Ascending aorta (tissue), 2 donors: ENCODE measurements at regions not wholly inside any gene's neighbourhood (a gene's known extent, or its start where the extent isn't known, plus 50 kb on each side); places are given as distances from the start of the nearest gene placed in this dataset.

Source experiments
- DNase-seq, 2 donors: peaks; one replicate each; pipeline ENCODE4 v3.0.0-alpha.2; 2019; ENCODE audit warnings: low spot score in 2 of 2
- H3K27ac ChIP-seq, 2 donors: fragments of 200-600 bp; sonication (generic); one replicate each; pipeline ENCODE4 v1.5.1; 2016 to 2017; ENCODE audit warnings: mild to moderate bottlenecking in 1 of 2
- H3K27me3 ChIP-seq: fragments of 200-600 bp; sonication (generic); one replicate; pipeline ENCODE4 v1.5.1; 2017
- H3K36me3 ChIP-seq, 2 donors: fragments of 200-600 bp; sonication (generic); one replicate each; pipeline ENCODE4 v1.5.1; 2016
- H3K4me1 ChIP-seq, 2 donors: fragments of 200-600 bp; sonication (generic); one replicate each; pipeline ENCODE4 v1.5.1; 2016 to 2017; ENCODE audit warnings: mild to moderate bottlenecking in 1 of 2
- H3K4me3 ChIP-seq, 2 donors: fragments of 200-600 bp; sonication (generic); one replicate each; pipeline ENCODE4 v1.5.1; 2016 to 2017; ENCODE audit warnings: mild to moderate bottlenecking in 1 of 2
- H3K9me3 ChIP-seq, 2 donors: fragments of 200-600 bp; sonication (generic); one replicate each; pipeline ENCODE4 v1.5.1; 2016
- intact Hi-C: fragments of 100-400 bp; cut with DNase I; formaldehyde crosslinking; loops from one replicate; pipeline ENCODE4 v1.15.1; 2023
- TF ChIP-seq, protein P1 (sequence below), 3 experiments: fragments of 200-600 bp in 2 of 3; fragments of 450-650 bp in 1 of 3; sonication (generic) in 2 of 3; IDR thresholded peaks; one replicate each; pipeline ENCODE4 v1.5.1; 2016 to 2019; ENCODE audit warnings: antibody characterized with exemption in 3 of 3, mild to moderate bottlenecking in 1 of 3, moderate library complexity in 1 of 3

DNA sequence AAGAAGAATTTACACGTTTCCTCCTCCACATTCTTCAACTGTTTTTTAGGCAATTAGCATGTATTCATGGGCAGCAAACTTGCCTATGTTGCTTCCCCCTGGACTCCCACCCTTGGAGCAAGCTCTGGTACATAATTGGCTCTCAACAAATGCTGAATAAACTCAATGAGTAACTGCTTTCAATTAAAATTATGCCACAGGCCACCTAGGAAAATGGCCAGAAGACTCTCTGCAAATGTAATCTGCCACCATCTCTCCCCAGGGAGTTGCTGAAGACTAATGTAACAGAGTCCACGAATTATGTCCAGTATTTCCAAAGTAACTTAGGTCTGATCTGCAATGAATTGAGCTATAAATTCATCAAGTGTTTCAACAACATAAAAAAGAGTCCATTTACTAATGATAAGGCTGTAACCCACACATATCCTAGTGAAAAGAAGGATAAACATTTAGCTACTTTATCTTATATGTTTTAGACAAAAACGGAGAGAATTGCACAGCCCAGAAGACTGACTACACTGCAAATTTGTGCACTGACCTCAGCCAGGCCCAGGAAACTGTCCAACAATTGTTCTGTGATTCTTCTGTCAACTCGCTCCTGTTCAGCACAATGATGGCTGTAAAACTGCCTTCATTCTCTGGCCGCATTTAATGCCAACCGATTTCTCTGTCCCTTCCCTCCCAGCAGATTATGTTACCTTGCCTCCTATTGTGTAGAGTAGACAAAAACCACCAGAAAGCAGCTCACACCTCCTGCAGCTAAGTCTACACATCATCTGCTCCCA lies 808.6 kb upstream of the ARGLU1 start:
- intact Hi-C loops: no loop called here
- DNase-seq: no peak

DNA sequence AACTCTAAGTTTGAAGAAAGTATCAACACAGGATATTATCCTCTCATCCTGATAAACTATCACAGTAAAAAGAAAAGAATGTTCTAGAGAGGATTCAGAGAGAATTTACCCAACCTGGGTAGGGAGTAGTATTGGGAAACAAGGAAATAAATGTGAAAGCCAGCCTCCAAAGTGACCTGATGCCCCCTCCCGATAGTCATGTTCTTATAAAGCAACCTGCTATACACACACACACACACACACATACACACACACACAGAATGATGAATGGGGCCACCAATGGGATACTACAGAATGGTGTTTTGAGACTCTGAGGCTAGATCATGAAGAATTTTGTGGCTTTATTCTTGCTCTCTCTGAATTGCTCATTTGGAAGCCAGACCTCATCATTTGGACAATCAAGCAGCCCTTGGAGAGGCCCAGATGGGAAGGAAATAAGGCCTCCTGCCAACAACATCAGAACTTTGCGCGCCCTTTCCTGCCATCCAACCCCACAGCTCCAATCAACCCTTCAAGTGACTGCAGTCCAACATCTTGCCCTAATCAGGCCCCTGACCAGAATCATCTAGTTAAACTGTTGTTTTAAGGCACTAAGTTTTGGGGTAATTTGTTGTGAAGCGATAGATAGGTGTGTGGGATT lies 807.9 kb upstream of the ARGLU1 start:
- intact Hi-C loops: no loop called here
- H3K27ac ChIP-seq: no peak overlapping the region
- no peak for DNase-seq
- H3K27me3 ChIP-seq: no peaks in the 10 kb centered on the region
- H3K4me1 ChIP-seq: no peaks in the 10 kb centered on the region
- no peak overlapping the region for H3K4me3 ChIP-seq
- no peaks in the 10 kb centered on the region for H3K9me3 ChIP-seq
- H3K36me3 ChIP-seq: no peaks in the 10 kb centered on the region
- TF ChIP-seq, protein P1, sequence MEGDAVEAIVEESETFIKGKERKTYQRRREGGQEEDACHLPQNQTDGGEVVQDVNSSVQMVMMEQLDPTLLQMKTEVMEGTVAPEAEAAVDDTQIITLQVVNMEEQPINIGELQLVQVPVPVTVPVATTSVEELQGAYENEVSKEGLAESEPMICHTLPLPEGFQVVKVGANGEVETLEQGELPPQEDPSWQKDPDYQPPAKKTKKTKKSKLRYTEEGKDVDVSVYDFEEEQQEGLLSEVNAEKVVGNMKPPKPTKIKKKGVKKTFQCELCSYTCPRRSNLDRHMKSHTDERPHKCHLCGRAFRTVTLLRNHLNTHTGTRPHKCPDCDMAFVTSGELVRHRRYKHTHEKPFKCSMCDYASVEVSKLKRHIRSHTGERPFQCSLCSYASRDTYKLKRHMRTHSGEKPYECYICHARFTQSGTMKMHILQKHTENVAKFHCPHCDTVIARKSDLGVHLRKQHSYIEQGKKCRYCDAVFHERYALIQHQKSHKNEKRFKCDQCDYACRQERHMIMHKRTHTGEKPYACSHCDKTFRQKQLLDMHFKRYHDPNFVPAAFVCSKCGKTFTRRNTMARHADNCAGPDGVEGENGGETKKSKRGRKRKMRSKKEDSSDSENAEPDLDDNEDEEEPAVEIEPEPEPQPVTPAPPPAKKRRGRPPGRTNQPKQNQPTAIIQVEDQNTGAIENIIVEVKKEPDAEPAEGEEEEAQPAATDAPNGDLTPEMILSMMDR (IDR thresholded peaks at IDR 0.05): no peak

More for the DNA sequence above, 808.6 kb upstream of the ARGLU1 start:
- Histone ChIP-seq H3K27me3 (no peaks in the 10 kb centered on the region), H3K4me1 (no peaks in the 10 kb centered on the region), H3K27ac (no peak overlapping the region), H3K9me3 (no peaks in the 10 kb centered on the region), H3K36me3 (no peaks in the 10 kb centered on the region), H3K4me3 (no peak overlapping the region)
- TF ChIP-seq, protein P1 (IDR thresholded peaks at IDR 0.05): no peak

DNA sequence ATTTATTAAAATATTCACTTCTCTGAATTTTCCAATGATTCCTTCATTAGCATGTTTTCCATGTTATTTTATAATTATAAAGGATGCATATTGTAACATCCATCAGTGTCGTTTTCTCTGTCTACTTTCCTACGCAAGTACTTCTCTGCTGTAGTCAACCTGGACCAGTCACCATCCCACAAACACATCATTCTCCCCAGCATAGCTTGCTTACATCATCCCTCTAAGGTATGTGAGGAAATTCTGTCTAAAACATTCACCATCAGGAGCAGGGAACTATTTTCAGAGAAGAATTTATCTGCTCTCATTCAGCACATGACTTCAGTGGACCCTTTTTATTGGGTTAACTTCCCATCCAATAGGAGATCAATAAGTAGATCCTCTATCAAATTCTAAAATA lies 806.1 kb upstream of the ARGLU1 start:
- intact Hi-C loops: no loop called here
- no peaks in the 10 kb centered on the region for H3K27me3 ChIP-seq
- no peaks in the 10 kb centered on the region for H3K9me3 ChIP-seq
- H3K36me3 ChIP-seq: no peaks in the 10 kb centered on the region
- DNase-seq: no peak
- TF ChIP-seq, protein P1 (IDR thresholded peaks at IDR 0.05): no peak
- no peak overlapping the region for H3K4me3 ChIP-seq
- H3K4me1 ChIP-seq: no peaks in the 10 kb centered on the region
- H3K27ac ChIP-seq: no peak overlapping the region

DNA sequence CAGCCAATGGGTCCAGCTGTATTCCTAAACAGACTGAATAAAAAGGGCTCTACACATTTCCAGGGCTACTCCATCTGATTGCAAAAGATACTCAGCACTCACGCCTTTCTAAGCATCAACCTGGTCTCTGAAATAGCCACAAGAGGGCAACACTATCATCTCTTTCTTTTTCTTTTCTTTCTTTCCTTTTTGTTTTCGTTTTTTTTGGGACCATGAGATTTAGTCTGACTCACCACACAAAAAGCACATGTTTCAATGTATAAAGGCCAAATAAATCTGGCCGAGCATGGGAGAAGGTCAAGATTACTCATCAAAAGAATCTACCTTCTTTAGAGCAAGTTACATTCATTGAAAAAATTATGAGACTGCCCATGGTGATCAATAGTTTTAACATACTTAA lies 805.6 kb upstream of the ARGLU1 start:
- H3K4me1 ChIP-seq: no peaks in the 10 kb centered on the region
- no peaks in the 10 kb centered on the region for H3K27me3 ChIP-seq
- no peak overlapping the region for H3K4me3 ChIP-seq
- H3K36me3 ChIP-seq: no peaks in the 10 kb centered on the region
- TF ChIP-seq, protein P1 (IDR thresholded peaks at IDR 0.05): peak; percentile 28 to 68 (median 49)
- no peak for DNase-seq
- H3K9me3 ChIP-seq: no peaks in the 10 kb centered on the region
- intact Hi-C loops: loop anchor here (1.0 kb wide), 1 partner anchor 277 kb away; no protein-coding TSS in a partner anchor
- no peak overlapping the region for H3K27ac ChIP-seq

DNA sequence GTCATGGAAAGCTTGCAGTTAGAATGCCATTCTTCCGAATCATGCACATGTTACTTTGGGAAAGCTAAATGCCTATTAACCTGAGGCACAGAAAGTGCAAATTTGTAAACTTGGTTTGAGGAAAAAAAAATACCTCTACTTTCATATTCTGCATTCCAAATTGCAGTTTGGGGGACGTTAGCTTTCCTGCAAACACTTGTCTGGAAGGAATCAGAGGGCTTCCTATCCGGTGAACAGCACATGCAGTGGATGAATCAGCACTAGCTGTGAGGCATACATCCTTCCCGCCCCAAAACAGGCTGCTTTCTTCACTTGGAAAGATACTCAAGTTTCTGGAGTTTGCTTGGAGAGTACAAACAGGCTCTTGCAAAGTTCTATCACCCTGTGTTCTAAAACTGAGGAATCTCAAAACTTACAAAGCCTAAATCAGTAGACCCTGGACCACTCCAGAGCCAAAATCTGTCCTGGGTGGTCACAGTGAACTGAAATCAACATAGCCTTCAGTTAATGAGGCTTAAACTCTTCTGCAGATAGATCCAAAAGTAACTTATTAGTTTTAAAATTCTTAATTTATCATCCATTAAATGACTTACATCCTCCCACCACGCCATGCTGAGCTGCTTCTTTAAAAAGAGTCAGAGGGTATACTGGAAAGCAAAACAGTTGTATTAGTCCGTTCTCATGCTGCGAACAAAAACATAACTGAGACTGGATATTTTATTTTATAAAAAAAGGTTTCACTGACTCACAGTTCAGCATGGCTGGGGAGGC lies 802.3 kb upstream of the ARGLU1 start:
- no peak for DNase-seq
- no peaks in the 10 kb centered on the region for H3K36me3 ChIP-seq
- TF ChIP-seq, protein P1 (IDR thresholded peaks at IDR 0.05): no peak
- H3K9me3 ChIP-seq: no peaks in the 10 kb centered on the region
- H3K27ac ChIP-seq: no peak overlapping the region
- no peaks in the 10 kb centered on the region for H3K4me1 ChIP-seq
- H3K4me3 ChIP-seq: no peak overlapping the region
- intact Hi-C loops: no loop called here
- H3K27me3 ChIP-seq: no peaks in the 10 kb centered on the region
